Activated naive CD4-positive, alpha-beta T cell treated with anti-CD3 and anti-CD28 coated beads for 36 hours (primary cell): ENCODE measurements at regions not wholly inside any gene's neighbourhood (a gene's known extent, or its start where the extent isn't known, plus 50 kb on each side); places are given as distances from the start of the nearest gene placed in this dataset.
"Not testable (repeated sequence)": the region's sequence is repeated elsewhere in the genome, so short reads cannot be mapped to it uniquely, and the experiment has no call there.

Experiments used
- CTCF ChIA-PET: fragments of 350-600 bp; sonication (Branson Sonifier 250); formaldehyde crosslinking; loops from one replicate; lab custom pipeline; 2021; ENCODE audit warnings: antibody characterized with exemption; lab: Charles Lee
- DNase-seq: peaks from one replicate; pipeline ENCODE4 v3.0.0-alpha.2; 2020
- H3K27ac Mint-ChIP-seq: one replicate; pipeline ENCODE4 v1.8.0; 2021; ENCODE audit warnings: mild to moderate bottlenecking, mixed read lengths
- H3K27me3 Mint-ChIP-seq: one replicate; pipeline ENCODE4 v1.8.0; 2021; ENCODE audit warnings: low read depth, mixed read lengths
- H3K36me3 Mint-ChIP-seq: one replicate; pipeline ENCODE4 v1.8.0; 2021; ENCODE audit warnings: low read depth, mixed read lengths
- H3K4me1 Mint-ChIP-seq: one replicate; pipeline ENCODE4 v1.8.0; 2021; ENCODE audit warnings: low read depth, mixed read lengths
- H3K4me3 Mint-ChIP-seq: one replicate; pipeline ENCODE4 v1.8.0; 2021; ENCODE audit warnings: mild to moderate bottlenecking, moderate library complexity, mixed read lengths
- H3K9me3 Mint-ChIP-seq: one replicate; pipeline ENCODE4 v1.8.0; 2021; ENCODE audit warnings: mixed read lengths
- intact Hi-C: fragments of 100-400 bp; cut with micrococcal nuclease; formaldehyde crosslinking; loops from one replicate; pipeline ENCODE4 v1.15.1; 2023

GRCh38 chr5:164497311-164498064 is 992.1 kb downstream of the MAT2B start:
- Mint-ChIP-seq H3K9me3 (no peaks in the 10 kb centered on the region), H3K4me3 (no peak overlapping the region), H3K36me3 (no peaks in the 10 kb centered on the region), H3K27me3 (no peaks in the 10 kb centered on the region), H3K4me1 (no peaks in the 10 kb centered on the region), H3K27ac (no peak overlapping the region)
- CTCF ChIA-PET, result no interaction called here
- intact Hi-C loops, result no loop called here
- no peak for DNase-seq

- no peak overlapping the region for H3K27ac Mint-ChIP-seq
- no peak overlapping the region for H3K4me3 Mint-ChIP-seq
- intact Hi-C loops, result no loop called here
- no peaks in the 10 kb centered on the region for H3K9me3 Mint-ChIP-seq
- no peaks in the 10 kb centered on the region for H3K4me1 Mint-ChIP-seq
- DNase-seq, result no peak
- H3K27me3 Mint-ChIP-seq, result no peaks in the 10 kb centered on the region
- CTCF ChIA-PET, result interaction anchor here (0.7 kb wide), 1 partner anchor 758 kb away, joined by 6 read pairs; no protein-coding TSS in a partner anchor
- no peaks in the 10 kb centered on the region for H3K36me3 Mint-ChIP-seq
Measured at GRCh38 chr5:164498438-164498837, 993.0 kb downstream of the MAT2B start.

GRCh38 chr5:164500856-164501255 is 995.4 kb downstream of the MAT2B start:
- no peak for DNase-seq
- intact Hi-C loops, result no loop called here
- Mint-ChIP-seq H3K27ac (no peak overlapping the region), H3K36me3 (no peaks in the 10 kb centered on the region), H3K4me1 (no peaks in the 10 kb centered on the region), H3K27me3 (no peaks in the 10 kb centered on the region), H3K4me3 (no peak overlapping the region), H3K9me3 (no peaks in the 10 kb centered on the region)
- CTCF ChIA-PET, result no interaction called here

GRCh38 chr5:164501344-164501743 is 995.9 kb downstream of the MAT2B start:
- Mint-ChIP-seq H3K36me3 (no peaks in the 10 kb centered on the region), H3K4me3 (no peak overlapping the region), H3K27ac (no peak overlapping the region), H3K27me3 (no peaks in the 10 kb centered on the region), H3K4me1 (no peaks in the 10 kb centered on the region), H3K9me3 (no peaks in the 10 kb centered on the region)
- no peak for DNase-seq
- intact Hi-C loops, result no loop called here
- CTCF ChIA-PET, result interaction anchor here (1.1 kb wide), 1 partner anchor 937 kb away, joined by 3 read pairs; no protein-coding TSS in a partner anchor

GRCh38 chr5:164504141-164504772 is 998.8 kb downstream of the MAT2B start:
- Mint-ChIP-seq H3K27me3 (no peaks in the 10 kb centered on the region), H3K9me3 (no peaks in the 10 kb centered on the region), H3K36me3 (no peaks in the 10 kb centered on the region), H3K27ac (no peak overlapping the region), H3K4me3 (no peak overlapping the region), H3K4me1 (no peaks in the 10 kb centered on the region)
- DNase-seq, result peak; percentile 27
- intact Hi-C loops, result loop anchor here (1.0 kb wide), 4 partner anchors 491 to 940 kb away; no protein-coding TSS in a partner anchor
- CTCF ChIA-PET, result interaction anchor here (0.6 to 1.8 kb wide), 7 partner anchors 490 to 944 kb away, joined by 3 to 10 read pairs (median 3); no protein-coding TSS in a partner anchor

- no peak for DNase-seq
- Mint-ChIP-seq H3K27me3 (no peaks in the 10 kb centered on the region), H3K4me1 (no peaks in the 10 kb centered on the region), H3K27ac (no peak overlapping the region), H3K9me3 (no peaks in the 10 kb centered on the region), H3K36me3 (no peaks in the 10 kb centered on the region), H3K4me3 (no peak overlapping the region)
- CTCF ChIA-PET, result no interaction called here
- intact Hi-C loops, result no loop called here
Measured at GRCh38 chr5:164505791-164506190, 1000.4 kb downstream of the MAT2B start.

GRCh38 chr5:164518067-164518740 is 1012.8 kb downstream of the MAT2B start:
- Mint-ChIP-seq H3K9me3 (peaks cover 2% of the 10 kb centered on the region), H3K4me1 (no peaks in the 10 kb centered on the region), H3K27me3 (no peaks in the 10 kb centered on the region), H3K4me3 (no peak overlapping the region), H3K27ac (no peak overlapping the region), H3K36me3 (no peaks in the 10 kb centered on the region)
- intact Hi-C loops, result no loop called here
- DNase-seq, result no peak
- CTCF ChIA-PET, result no interaction called here

GRCh38 chr5:164518741-164519080 is 1013.3 kb downstream of the MAT2B start:
- Mint-ChIP-seq H3K4me1 (no peaks in the 10 kb centered on the region), H3K27ac (no peak overlapping the region), H3K9me3 (no peaks in the 10 kb centered on the region), H3K36me3 (no peaks in the 10 kb centered on the region), H3K27me3 (no peaks in the 10 kb centered on the region), H3K4me3 (no peak overlapping the region)
- intact Hi-C loops, result no loop called here
- no peak for DNase-seq
- CTCF ChIA-PET, result no interaction called here

GRCh38 chr5:164532235-164532900 is 1026.9 kb downstream of the MAT2B start:
- peaks cover 2% of the 10 kb centered on the region for H3K9me3 Mint-ChIP-seq
- H3K4me1 Mint-ChIP-seq, result no peaks in the 10 kb centered on the region
- H3K4me3 Mint-ChIP-seq, result no peak overlapping the region
- CTCF ChIA-PET, result no interaction called here
- H3K36me3 Mint-ChIP-seq, result no peaks in the 10 kb centered on the region
- no peak overlapping the region for H3K27ac Mint-ChIP-seq
- DNase-seq, result no peak
- no peaks in the 10 kb centered on the region for H3K27me3 Mint-ChIP-seq
- intact Hi-C loops, result no loop called here

- H3K27ac Mint-ChIP-seq, DNase-seq, intact Hi-C loops, CTCF ChIA-PET, H3K4me3 Mint-ChIP-seq, H3K27me3 Mint-ChIP-seq, H3K4me1 Mint-ChIP-seq, H3K9me3 Mint-ChIP-seq, H3K36me3 Mint-ChIP-seq: not testable (repeated sequence)
Measured at GRCh38 chr5:164533426-164533825, 1028.0 kb downstream of the MAT2B start.

- Mint-ChIP-seq H3K9me3 (peaks cover 3% of the 10 kb centered on the region), H3K4me3 (no peak overlapping the region), H3K27ac (no peak overlapping the region), H3K4me1 (no peaks in the 10 kb centered on the region), H3K27me3 (no peaks in the 10 kb centered on the region), H3K36me3 (no peaks in the 10 kb centered on the region)
- no peak for DNase-seq
- intact Hi-C loops, result no loop called here
- CTCF ChIA-PET, result no interaction called here
Measured at GRCh38 chr5:164540174-164540573, 1034.8 kb downstream of the MAT2B start.

- no peaks in the 10 kb centered on the region for H3K36me3 Mint-ChIP-seq
- no peaks in the 10 kb centered on the region for H3K27me3 Mint-ChIP-seq
- CTCF ChIA-PET, result no interaction called here
- intact Hi-C loops, result no loop called here
- no peak for DNase-seq
- H3K9me3 Mint-ChIP-seq, result peaks cover 5% of the 10 kb centered on the region
- H3K27ac Mint-ChIP-seq, result no peak overlapping the region
- H3K4me3 Mint-ChIP-seq, result no peak overlapping the region
- no peaks in the 10 kb centered on the region for H3K4me1 Mint-ChIP-seq
Measured at GRCh38 chr5:164545507-164545906, 1040.1 kb downstream of the MAT2B start.
